Thymus (tissue), 11 donors: ENCODE measurements at regions not wholly inside any gene's neighbourhood (a gene's known extent, or its start where the extent isn't known, plus 50 kb on each side); places are given as distances from the start of the nearest gene placed in this dataset.
"Not testable (repeated sequence)": the region's sequence is repeated elsewhere in the genome, so short reads cannot be mapped to it uniquely, and the experiment has no call there.

ENCODE experiments used
- DNase-seq, 9 donors: peaks; one replicate each; pipeline ENCODE4 v3.0.0-alpha.2; 2013; ENCODE audit warnings: low spot score in 9 of 9, low read depth in 6 of 9, missing footprints in 1 of 9
- H3K27ac ChIP-seq, 2 donors: one replicate each; pipeline ENCODE4 v1.5.1; 2013; ENCODE audit warnings: control low read depth in 1 of 2, low read depth in 1 of 2, low read length in 1 of 2, mild to moderate bottlenecking in 1 of 2, moderate library complexity in 1 of 2
- H3K27me3 ChIP-seq, 2 donors: one replicate each; pipeline ENCODE4 v1.5.1; 2013; ENCODE audit warnings: low read length in 1 of 2; ENCODE audit not compliant: control insufficient read depth in 2 of 2, insufficient read depth in 1 of 2
- H3K36me3 ChIP-seq, 2 donors: one replicate each; pipeline ENCODE4 v1.5.1; 2013; ENCODE audit warnings: low read length in 1 of 2, mild to moderate bottlenecking in 1 of 2, moderate library complexity in 1 of 2; ENCODE audit not compliant: control insufficient read depth in 2 of 2, insufficient read depth in 2 of 2
- H3K4me1 ChIP-seq, 2 donors: one replicate each; pipeline ENCODE4 v1.5.1; 2013; ENCODE audit warnings: low read length in 2 of 2; ENCODE audit not compliant: control insufficient read depth in 2 of 2, insufficient read depth in 2 of 2
- H3K4me3 ChIP-seq, 2 donors: one replicate each; pipeline ENCODE4 v1.5.1; 2013; ENCODE audit warnings: low read length in 2 of 2, control low read depth in 1 of 2, mild to moderate bottlenecking in 1 of 2
- H3K9me3 ChIP-seq, 2 donors: one replicate each; pipeline ENCODE4 v1.5.1; 2013; ENCODE audit warnings: low read length in 1 of 2, mild to moderate bottlenecking in 1 of 2; ENCODE audit not compliant: control insufficient read depth in 2 of 2, insufficient read depth in 1 of 2
- WGBS: extraction: QIAGEN DNeasy Blood & Tissue Kit; methylation state at CpG from one replicate; pipeline ENCODE4 v1.1.7; 2013; 5-methylcytosine and 5-hydroxymethylcytosine counted together
- donor health status: healthy.

DNA sequence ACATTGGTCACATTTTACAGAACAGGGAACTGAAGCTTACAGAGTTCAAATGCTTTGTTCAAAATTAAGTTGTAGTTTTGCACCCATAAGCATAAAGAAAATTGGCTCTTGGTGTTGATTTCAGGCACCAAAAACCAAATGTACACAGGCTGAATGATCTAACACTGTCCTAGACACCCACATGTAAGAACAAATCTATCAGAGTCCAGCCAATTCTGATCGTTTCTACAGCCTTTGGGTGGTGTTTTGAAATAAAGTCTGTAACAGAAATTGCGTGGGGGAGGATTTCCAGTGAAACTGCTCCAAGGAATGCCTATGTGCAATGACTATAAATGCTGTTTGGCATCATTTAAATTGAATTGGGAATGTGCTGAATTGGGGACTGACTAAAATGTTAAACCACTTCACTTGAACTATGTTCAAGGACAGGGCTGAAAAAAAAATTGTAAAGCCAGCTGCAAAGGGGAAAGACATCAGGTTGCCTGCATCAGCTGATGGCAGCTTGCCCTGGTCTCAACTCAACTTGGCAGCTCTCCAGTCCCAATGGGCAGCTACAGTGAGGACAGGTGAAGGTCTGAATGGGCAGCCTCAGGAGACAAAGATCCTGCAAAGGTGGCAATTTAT lies 92.2 kb upstream of the TRPC7 start:
- Histone ChIP-seq H3K4me1 (no peaks in the 10 kb centered on the region), H3K4me3 (no peak overlapping the region), H3K27me3 (no peaks in the 10 kb centered on the region), H3K27ac (no peak overlapping the region), H3K36me3 (no peaks in the 10 kb centered on the region), H3K9me3 (no peaks in the 10 kb centered on the region)
- no peak for DNase-seq
- 79% methylated on average over 2 of the region's 2 CpGs for WGBS

GRCh38 chr5:136455409-136455808 lies 90.1 kb upstream of the TRPC7 start:
- no peak for DNase-seq
- H3K4me1 ChIP-seq = no peaks in the 10 kb centered on the region
- H3K27ac ChIP-seq = no peak overlapping the region
- H3K9me3 ChIP-seq = no peaks in the 10 kb centered on the region
- H3K27me3 ChIP-seq = no peaks in the 10 kb centered on the region
- no peaks in the 10 kb centered on the region for H3K36me3 ChIP-seq
- WGBS = 34% methylated on average over 1 of the region's 1 CpG
- H3K4me3 ChIP-seq = no peak overlapping the region

DNA sequence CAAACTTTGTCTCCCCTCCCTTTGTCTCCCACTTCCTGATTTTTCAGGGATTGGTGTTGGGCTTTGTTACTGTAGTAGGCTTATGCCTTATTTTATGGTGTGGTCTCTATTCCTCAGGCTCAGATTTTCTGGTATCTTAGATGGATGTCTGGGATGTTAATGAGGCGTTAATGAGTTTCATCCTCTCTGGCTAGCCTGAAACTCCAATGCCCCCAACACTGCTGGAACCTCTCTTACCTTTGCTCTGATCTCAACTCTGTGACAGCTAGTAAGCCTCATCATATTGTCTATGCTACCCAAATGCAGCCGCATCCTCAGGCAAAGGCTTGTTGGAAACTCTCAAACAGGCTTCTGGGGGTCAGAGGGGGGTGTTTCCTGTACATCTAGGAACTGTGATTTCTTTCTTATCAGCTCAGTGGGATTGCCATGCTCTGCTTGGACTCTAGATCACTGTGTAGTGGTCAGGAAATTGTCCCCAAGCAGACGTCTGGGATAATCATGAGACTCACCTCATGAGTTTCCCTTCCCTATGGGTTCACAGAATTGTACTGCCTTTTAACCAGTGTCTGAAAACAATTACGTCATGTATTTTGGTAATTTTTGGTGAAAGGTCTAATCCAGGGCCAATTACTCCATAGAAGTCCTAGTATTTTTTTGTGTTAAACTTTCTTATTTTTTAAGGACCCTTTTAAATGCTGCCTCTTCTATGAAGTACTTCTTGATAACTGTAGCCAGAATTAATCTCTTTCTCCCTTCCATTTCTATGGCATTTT lies 88.8 kb upstream of the TRPC7 start:
- H3K9me3 ChIP-seq = no peaks in the 10 kb centered on the region
- H3K4me1 ChIP-seq = no peaks in the 10 kb centered on the region
- no peak overlapping the region for H3K4me3 ChIP-seq
- no peak for DNase-seq
- H3K36me3 ChIP-seq = no peaks in the 10 kb centered on the region
- WGBS = 65% methylated on average over 4 of the region's 4 CpGs
- no peaks in the 10 kb centered on the region for H3K27me3 ChIP-seq
- no peak overlapping the region for H3K27ac ChIP-seq

DNA sequence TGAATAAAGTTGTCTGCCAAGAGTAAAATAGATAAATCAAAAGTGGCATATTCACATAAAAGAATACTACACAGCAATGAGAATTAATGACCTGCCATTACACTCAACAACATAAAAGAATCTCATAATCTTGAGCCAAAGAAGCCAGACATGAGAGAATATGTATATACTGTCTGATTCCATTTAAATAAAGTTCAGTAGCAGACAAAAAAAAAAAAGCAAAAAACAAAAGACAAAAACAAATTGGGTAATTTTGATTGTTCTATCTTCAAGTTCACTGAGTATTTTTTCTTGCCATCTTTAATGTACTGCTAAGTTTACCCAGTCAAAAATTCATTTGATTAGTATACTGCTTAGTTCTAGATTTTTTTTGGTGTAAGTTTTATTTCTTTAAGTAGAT lies 87.9 kb upstream of the TRPC7 start:
- H3K4me1 ChIP-seq = no peaks in the 10 kb centered on the region
- H3K27me3 ChIP-seq = no peaks in the 10 kb centered on the region
- no peak overlapping the region for H3K4me3 ChIP-seq
- no peak overlapping the region for H3K27ac ChIP-seq
- no peaks in the 10 kb centered on the region for H3K9me3 ChIP-seq
- H3K36me3 ChIP-seq = no peaks in the 10 kb centered on the region
- DNase-seq = no peak

DNA sequence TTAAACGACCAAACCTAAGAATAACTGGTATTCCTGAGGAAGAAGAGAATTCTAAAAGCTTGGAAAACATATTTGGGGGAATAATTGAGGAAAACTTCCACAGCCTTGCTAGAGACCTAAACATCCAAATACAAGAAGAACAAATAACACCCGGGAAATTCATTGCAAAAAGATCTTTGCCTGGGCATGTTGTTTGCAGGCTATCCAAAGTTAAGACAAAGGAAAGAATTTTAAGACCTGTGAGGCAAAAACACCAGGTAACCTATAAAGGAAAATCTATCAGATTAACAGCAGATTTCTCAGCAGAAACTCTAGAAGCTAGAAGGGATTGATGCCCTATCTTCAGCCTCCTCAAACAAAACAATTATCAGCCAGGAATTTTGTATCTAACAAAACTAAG lies 82.2 kb upstream of the TRPC7 start:
- not testable (repeated sequence) for H3K27me3 ChIP-seq, H3K4me3 ChIP-seq, H3K4me1 ChIP-seq, H3K27ac ChIP-seq, H3K9me3 ChIP-seq, H3K36me3 ChIP-seq, DNase-seq
- 88% methylated on average over 2 of the region's 2 CpGs for WGBS

DNA sequence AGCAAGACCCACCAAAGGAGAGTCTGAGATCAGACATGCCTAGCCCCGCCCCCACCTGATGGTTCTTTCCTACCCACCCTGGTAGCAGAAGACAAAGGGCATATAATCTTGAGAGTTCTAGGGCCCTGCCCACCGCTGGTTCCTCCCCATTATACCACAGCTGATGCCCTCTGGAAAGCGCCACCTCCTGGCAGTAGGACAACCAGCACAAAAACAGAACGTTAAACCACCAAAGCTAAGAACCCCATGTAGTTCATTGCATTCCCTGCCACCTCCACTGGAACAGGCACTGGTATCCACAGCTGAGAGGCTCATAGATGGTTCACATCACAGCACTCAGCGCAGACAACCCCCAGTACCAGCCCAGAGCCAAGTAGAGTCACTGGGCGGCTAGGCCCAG lies 81.2 kb upstream of the TRPC7 start:
- Histone ChIP-seq H3K4me1 (no peaks in the 10 kb centered on the region), H3K27ac (no peak overlapping the region), H3K9me3 (no peaks in the 10 kb centered on the region), H3K27me3 (no peaks in the 10 kb centered on the region), H3K4me3 (no peak overlapping the region), H3K36me3 (no peaks in the 10 kb centered on the region)
- WGBS = 92% methylated on average over 6 of the region's 6 CpGs
- no peak for DNase-seq

DNA sequence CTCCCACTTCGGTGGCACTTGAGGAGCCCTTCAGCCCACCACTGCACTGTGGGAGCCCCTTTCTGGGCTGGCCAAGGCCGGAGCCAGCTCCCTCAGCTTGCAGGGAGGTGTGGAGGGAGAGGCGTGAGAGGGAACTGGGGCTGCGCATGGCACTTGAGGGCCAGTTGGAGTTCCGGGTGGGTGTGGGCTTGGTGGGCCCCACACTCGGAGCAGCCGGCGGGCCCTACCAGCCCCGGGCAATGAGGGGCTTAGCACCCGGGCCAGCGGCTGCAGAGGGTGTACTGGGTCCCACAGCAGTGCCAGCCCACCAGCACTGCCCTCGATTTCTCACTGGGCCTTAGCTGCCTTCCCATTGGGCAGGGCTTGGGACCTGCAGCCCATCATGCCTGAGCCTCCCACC lies 78.8 kb upstream of the TRPC7 start:
- H3K9me3 ChIP-seq, H3K4me1 ChIP-seq, H3K27me3 ChIP-seq, H3K4me3 ChIP-seq, H3K36me3 ChIP-seq, DNase-seq, H3K27ac ChIP-seq: not testable (repeated sequence)
- 94% methylated on average over 12 of the region's 12 CpGs for WGBS

DNA sequence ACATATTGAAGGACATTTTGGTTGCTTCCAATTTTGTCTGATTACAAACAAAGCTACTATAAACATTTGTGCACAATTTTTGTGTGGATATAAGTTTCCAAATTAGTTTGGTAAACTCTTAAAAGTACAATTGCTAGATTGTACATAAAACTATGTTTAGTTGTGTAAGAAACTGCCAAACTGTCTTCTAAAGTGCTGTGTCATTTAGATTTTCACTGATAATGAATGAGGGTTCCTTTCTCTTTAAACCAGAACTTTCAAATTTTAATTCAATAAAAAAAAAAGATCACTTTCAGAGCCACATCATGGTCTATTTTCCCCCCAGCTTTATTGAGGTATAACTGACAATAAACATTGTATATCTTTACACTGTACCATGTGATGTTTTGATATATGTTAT lies 74.0 kb upstream of the TRPC7 start:
- Histone ChIP-seq H3K9me3 (no peaks in the 10 kb centered on the region), H3K4me3 (no peak overlapping the region), H3K36me3 (no peaks in the 10 kb centered on the region), H3K4me1 (no peaks in the 10 kb centered on the region), H3K27me3 (no peaks in the 10 kb centered on the region), H3K27ac (no peak overlapping the region)
- no peak for DNase-seq

GRCh38 chr5:136435946-136436543 lies 70.7 kb upstream of the TRPC7 start:
- DNase-seq = no peak
- 96% methylated on average over 6 of the region's 6 CpGs for WGBS
- no peaks in the 10 kb centered on the region for H3K4me1 ChIP-seq

More at GRCh38 chr5:136435946-136436543, 70.7 kb upstream of the TRPC7 start:
- no peaks in the 10 kb centered on the region for H3K36me3 ChIP-seq
- H3K27me3 ChIP-seq = no peaks in the 10 kb centered on the region
- H3K9me3 ChIP-seq = no peaks in the 10 kb centered on the region
- H3K4me3 ChIP-seq = no peak overlapping the region
- no peak overlapping the region for H3K27ac ChIP-seq
